MM.1S (cell line): ENCODE measurements at regions not wholly inside any gene's neighbourhood (a gene's known extent, or its start where the extent isn't known, plus 50 kb on each side); places are given as distances from the start of the nearest gene placed in this dataset.

ENCODE experiments used
- CTCF ChIP-seq: fragments of 300-600 bp; sonication (generic); IDR thresholded peaks from 2 replicates; pipeline ENCODE4 v1.5.1; 2016; ENCODE audit warnings: antibody characterized with exemption, low read length, mixed read lengths
- EZH2 ChIP-seq: fragments of 300-600 bp; sonication (generic); optimal IDR thresholded peaks from 2 replicates; pipeline ENCODE3; 2017; ENCODE audit warnings: low read depth, mild to moderate bottlenecking, antibody characterized with exemption, low read length, mixed read lengths
- EZH2phosphoT487 ChIP-seq: fragments of 300-600 bp; sonication (generic); IDR thresholded peaks from 2 replicates; pipeline ENCODE4 v1.6.1; 2018; ENCODE audit warnings: antibody characterized with exemption, low read length

- TF ChIP-seq CTCF (no peak), EZH2 (no peak), EZH2phosphoT487 (no peak)
Observed at GRCh38 chr6:125370343-125370742, 68.6 kb upstream of the HDDC2 start.
